ENCODE measurements at regions not wholly inside any gene's neighbourhood (a gene's known extent, or its start where the extent isn't known, plus 50 kb on each side); places are given as distances from the start of the nearest gene placed in this dataset.

DNA sequence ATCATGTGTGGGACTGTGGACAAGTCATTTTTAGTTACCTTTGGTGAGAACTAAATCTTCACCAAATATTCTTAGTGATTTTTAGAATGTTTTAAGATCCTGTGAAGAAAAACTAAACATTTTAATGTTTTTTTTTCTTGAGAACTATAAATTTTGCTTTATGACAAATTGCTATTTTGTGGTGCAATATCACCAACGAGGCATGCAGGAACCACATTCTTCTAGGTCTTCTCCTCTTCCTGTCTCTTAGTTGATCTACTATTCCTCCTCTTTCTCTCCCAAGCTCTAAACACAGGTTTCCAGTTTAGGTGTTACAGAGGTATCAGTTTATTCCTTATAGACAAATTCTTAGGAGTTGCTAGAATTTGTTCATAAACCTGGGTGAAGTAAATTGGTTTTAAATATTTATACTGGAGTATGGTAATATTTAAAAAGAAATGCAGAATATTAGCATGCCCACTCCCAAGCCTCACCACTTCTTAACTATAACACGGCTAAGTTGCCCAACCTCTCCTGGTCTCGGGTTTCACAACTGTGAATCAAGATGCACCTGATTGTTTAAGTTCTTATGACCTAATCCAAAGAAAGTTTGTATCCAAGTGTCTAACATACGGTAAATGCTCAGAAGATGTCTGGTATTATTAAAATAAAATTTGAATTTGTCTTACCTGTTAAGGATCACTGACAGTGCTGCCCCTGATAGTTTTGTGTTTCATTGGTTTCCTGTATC, 56.5 kb upstream of the CLNK start:
- no peak for DNase-seq

GRCh38 chr4:10740251-10740650, 55.7 kb upstream of the CLNK start:
- no peak for DNase-seq

DNA sequence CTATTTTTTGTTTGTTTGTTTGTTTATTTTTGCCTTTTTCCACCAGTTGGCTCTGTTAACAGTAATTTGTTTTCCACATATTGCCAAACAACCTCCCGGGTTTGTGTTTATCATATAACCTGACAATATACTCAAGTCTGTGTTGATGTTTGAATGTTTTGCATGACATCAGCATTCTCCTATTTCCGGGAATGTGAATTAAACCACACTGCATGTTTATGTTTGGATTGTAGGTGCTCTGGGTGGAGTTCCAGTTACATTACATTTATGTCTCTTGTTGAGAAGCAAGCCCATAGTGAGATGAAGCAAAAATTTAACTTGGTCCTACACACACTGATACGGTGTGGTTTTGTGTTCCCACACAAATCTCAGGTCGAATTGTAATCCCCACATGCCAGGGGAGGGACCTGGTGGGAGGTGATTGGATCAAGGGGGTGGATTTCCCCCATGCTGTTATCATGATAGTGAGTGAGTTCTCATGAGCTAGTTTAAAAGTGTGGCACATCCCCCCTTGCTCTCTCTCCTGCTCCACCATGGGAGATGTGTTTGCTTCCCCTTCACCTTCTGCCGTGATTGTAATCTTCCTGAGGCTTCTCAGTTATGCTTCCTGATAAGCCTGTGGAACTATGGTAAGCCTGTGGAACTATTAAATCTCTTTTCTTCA, 54.4 kb upstream of the CLNK start:
- DNase-seq, result no peak

DNA sequence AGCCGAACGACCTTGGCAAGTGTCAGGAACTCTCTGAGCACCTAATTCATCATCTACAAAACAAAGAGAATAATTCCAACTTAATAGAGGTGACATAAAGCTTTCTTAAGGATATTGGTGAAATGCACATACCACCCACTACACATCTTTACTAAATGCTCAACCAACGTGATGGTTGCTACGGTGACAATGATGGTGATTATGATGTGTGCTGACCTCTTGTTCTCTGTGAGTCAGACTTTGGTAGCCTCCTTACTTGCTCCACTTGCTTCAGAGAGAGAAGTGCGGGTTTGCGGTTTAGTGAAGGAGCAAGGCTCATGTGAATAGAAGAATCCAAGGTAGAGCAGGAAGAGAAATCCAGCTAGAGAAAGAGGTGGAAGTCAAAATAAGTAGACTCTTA, 52.8 kb upstream of the CLNK start:
- DNase-seq, result no peak

- no peak for DNase-seq
Observed at GRCh38 chr4:10736895-10737294, 52.3 kb upstream of the CLNK start.

DNA sequence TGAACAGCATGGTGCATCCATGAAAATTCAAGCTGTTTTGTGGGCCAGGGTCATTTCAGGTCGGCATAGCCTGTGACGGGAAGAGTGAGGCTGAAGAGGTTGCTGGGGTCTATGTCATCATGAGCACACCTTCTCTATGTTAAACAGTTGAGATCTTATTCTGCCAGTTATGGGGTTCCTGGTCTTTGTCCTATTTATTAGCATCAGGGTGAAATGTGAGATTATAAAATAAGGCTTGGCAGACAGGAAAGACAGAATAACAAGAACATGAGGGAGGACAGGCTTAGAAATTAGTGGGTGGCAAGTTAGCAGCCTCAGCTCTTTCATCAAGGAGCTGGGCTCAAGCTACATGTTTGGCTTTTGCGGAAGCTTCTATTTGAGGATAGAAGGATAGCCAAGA, 51.7 kb upstream of the CLNK start:
- DNase-seq, result no peak

DNA sequence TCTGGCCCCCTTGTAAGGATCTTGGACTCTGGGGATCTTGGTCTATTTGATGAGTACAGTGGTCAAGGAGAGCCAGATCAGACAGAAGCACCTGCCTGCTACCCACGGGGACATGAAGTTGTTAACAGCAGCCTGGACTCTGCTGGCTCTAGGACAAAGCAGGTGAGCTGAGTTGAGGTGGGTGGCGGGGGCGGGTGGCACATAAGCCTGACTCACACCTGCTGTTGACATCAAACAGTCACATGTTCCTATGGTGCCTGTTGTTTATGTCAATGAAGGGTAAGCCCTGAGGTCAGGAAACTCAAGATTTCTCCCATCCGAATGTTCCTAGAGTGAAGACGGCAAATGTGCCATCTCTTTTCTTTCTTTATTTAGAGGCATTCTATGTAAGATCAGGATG, 50.1 kb upstream of the CLNK start:
- DNase-seq, result no peak

Data from hippocampal formation (tissue), 2 donors.